ENCODE measurements at regions not wholly inside any gene's neighbourhood (a gene's known extent, or its start where the extent isn't known, plus 50 kb on each side); places are given as distances from the start of the nearest gene placed in this dataset.
"Not testable (repeated sequence)": the region's sequence is repeated elsewhere in the genome, so short reads cannot be mapped to it uniquely, and the experiment has no call there.

DNA sequence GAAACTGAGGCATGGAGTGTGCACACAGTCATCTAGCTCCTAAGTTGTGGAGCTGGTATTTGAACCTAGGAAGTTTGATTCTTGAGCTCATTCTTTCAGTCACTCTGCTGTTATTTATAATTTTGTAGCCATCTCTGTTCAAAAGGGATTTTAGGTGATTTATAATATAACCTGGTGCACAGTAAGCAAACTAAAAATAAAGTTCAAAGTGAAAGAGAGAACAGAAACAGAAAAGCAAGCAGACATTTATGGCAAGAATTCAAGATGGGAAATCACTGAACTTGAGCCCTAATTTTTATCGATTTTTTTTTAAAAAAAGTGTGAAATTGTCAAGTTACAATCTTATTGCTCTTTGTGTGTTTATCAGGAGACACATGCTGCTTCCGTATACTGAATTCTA lies 71.4 kb upstream of the SLC7A14 start:
- Histone ChIP-seq H3K36me3 (ENCODE audit: control insufficient read depth, insufficient read depth, low read length) (no peaks in the 10 kb centered on the region), H3K4me3 (ENCODE audit: low read depth, low read length) (no peak overlapping the region), H3K27me3 (ENCODE audit: control insufficient read depth, insufficient read depth, low read length) (no peaks in the 10 kb centered on the region)
- DNase-seq (ENCODE audit: low read depth): no peak
- TF ChIP-seq, protein P1, sequence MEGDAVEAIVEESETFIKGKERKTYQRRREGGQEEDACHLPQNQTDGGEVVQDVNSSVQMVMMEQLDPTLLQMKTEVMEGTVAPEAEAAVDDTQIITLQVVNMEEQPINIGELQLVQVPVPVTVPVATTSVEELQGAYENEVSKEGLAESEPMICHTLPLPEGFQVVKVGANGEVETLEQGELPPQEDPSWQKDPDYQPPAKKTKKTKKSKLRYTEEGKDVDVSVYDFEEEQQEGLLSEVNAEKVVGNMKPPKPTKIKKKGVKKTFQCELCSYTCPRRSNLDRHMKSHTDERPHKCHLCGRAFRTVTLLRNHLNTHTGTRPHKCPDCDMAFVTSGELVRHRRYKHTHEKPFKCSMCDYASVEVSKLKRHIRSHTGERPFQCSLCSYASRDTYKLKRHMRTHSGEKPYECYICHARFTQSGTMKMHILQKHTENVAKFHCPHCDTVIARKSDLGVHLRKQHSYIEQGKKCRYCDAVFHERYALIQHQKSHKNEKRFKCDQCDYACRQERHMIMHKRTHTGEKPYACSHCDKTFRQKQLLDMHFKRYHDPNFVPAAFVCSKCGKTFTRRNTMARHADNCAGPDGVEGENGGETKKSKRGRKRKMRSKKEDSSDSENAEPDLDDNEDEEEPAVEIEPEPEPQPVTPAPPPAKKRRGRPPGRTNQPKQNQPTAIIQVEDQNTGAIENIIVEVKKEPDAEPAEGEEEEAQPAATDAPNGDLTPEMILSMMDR (IDR thresholded peaks at IDR 0.05; ENCODE audit: insufficient read depth, low read length, poor library complexity, severe bottlenecking): no peak

DNA sequence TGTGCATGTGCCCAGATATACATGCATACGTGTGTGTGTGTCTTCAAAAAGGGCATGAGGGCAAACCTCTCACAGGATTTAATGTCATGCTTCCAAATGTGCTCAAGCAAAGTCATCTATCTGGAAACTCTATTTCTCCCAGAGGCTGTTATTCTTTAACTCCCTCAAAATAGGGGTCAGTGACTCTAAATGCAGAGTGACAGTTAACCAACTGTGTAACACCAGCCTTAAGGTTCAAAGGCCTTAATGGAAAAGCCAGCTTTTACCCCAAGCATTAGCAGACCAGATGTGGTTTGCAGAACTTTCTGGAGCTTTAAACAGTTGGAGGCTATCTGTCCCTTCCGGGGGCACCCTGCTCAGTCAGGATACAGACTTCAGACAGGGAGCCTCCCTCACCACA lies 70.4 kb upstream of the SLC7A14 start:
- no peak overlapping the region for H3K4me3 ChIP-seq (ENCODE audit: low read depth, low read length)
- no peak for DNase-seq (ENCODE audit: low read depth)
- no peaks in the 10 kb centered on the region for H3K36me3 ChIP-seq (ENCODE audit: control insufficient read depth, insufficient read depth, low read length)
- H3K27me3 ChIP-seq (ENCODE audit: control insufficient read depth, insufficient read depth, low read length): no peaks in the 10 kb centered on the region
- TF ChIP-seq, protein P1 (IDR thresholded peaks at IDR 0.05; ENCODE audit: insufficient read depth, low read length, poor library complexity, severe bottlenecking): no peak

DNA sequence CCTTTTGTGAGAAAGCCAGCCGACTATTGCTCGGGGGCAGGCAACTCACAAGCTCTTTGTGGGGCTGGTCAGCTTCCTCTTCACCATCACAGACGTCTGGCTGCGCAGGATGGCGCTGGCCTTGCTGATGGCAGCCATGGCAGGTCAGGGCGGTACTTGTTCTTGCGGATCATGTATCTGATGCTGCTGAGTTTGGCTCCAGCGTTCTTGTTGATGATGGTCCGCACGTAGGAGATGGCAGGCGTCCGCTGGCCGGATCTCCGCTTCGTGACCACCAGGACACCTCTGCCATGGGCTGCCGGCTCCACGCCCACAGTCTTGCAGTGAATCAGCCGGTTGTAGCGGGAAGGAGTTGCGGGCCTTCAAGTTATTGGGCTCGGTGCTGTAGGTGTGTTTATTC lies 67.9 kb upstream of the SLC7A14 start:
- TF ChIP-seq, protein P1 (IDR thresholded peaks at IDR 0.05; ENCODE audit: insufficient read depth, low read length, poor library complexity, severe bottlenecking): no peak
- no peaks in the 10 kb centered on the region for H3K36me3 ChIP-seq (ENCODE audit: control insufficient read depth, insufficient read depth, low read length)

DNA sequence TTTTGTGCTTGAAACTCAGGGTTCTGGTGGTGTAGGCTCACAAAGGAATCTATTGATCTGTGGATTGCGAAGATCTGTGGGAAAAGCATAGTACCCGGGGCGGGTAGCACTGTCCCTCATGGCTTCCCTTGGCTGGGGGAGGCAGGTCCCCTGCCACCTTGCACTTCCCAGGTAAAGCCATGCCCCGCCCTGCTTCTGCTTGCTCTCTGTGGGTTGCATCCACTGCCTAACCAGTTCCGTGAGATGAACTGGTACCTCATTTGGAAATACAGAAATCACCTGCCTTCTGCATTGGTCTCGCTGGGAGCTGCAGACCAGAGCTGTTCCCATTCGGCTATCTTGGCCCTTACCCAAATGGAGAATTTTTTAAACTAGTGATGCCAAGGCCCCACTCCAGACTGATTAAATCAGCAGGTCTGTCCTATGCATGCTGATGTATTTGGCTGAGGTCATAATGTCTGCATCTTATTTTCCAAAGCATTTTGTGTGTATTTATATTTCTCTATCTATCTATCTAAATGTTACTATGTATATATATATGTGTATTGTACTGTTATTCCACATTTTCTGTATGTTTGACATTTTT lies 65.5 kb upstream of the SLC7A14 start:
- Histone ChIP-seq H3K36me3 (ENCODE audit: control insufficient read depth, insufficient read depth, low read length) (no peaks in the 10 kb centered on the region), H3K4me3 (ENCODE audit: low read depth, low read length) (no peak overlapping the region), H3K27me3 (ENCODE audit: control insufficient read depth, insufficient read depth, low read length) (no peaks in the 10 kb centered on the region)
- TF ChIP-seq, protein P1 (IDR thresholded peaks at IDR 0.05; ENCODE audit: insufficient read depth, low read length, poor library complexity, severe bottlenecking): no peak
- no peak for DNase-seq (ENCODE audit: low read depth)

More for the DNA sequence above, 67.9 kb upstream of the SLC7A14 start:
- DNase-seq (ENCODE audit: low read depth): no peak
- H3K4me3 ChIP-seq (ENCODE audit: low read depth, low read length): no peak overlapping the region
- no peaks in the 10 kb centered on the region for H3K27me3 ChIP-seq (ENCODE audit: control insufficient read depth, insufficient read depth, low read length)

DNA sequence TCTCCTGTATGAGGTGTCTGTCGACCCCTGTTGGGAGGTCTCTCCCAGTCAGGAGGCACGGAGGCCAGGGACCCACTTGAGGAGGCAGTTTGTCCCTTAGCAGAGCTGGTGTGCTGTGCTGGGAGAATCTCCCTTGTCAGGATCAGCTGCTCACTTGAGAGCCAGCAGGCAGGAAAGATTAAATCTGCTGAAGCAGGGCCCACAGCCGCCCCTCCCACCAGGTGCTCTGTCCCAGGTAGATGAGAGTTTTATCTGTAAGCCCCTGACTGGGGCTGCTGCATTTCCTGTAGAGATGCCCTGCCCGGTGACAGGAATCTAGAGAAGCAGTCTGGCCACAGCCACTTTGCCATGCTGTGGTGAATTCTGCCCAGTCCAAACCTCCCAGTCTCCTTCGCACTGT lies 64.7 kb upstream of the SLC7A14 start:
- H3K36me3 ChIP-seq (ENCODE audit: control insufficient read depth, insufficient read depth, low read length); DNase-seq (ENCODE audit: low read depth); H3K27me3 ChIP-seq (ENCODE audit: control insufficient read depth, insufficient read depth, low read length); H3K4me3 ChIP-seq (ENCODE audit: low read depth, low read length): not testable (repeated sequence)

DNA sequence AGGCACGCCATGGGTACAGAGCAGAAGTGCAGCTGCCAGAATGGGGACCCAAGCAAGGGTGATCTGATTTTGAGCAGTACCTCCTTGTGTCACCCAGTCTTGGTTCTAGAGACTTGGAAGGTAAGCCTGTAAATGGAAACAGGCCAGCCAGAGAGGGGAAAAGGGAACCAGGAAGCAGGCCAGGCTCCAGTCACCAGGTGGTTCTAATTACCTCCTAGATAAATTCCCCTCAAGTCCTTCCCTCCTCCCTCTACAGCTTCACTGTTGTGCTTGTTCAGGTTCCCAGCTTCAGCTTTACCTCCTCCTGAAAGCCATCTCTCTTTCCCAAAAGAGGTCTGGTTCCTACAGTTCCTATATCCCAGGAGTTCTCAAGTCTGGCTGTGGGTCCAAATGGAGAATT lies 58.8 kb upstream of the SLC7A14 start:
- Histone ChIP-seq H3K27me3 (ENCODE audit: control insufficient read depth, insufficient read depth, low read length) (no peaks in the 10 kb centered on the region), H3K36me3 (ENCODE audit: control insufficient read depth, insufficient read depth, low read length) (no peaks in the 10 kb centered on the region), H3K4me3 (ENCODE audit: low read depth, low read length) (no peak overlapping the region)
- TF ChIP-seq, protein P1 (IDR thresholded peaks at IDR 0.05; ENCODE audit: insufficient read depth, low read length, poor library complexity, severe bottlenecking): no peak
- no peak for DNase-seq (ENCODE audit: low read depth)
